ENCODE measurements at regions not wholly inside any gene's neighbourhood (a gene's known extent, or its start where the extent isn't known, plus 50 kb on each side); places are given as distances from the start of the nearest gene placed in this dataset.

GRCh38 chr13:30845297-30846214 lies 60.5 kb upstream of the MEDAG start:
- no peak for DNase-seq

- DNase-seq, result no peak
Measured at GRCh38 chr13:30846311-30846710, 59.8 kb upstream of the MEDAG start.

GRCh38 chr13:30846866-30847265 lies 59.2 kb upstream of the MEDAG start:
- no peak for DNase-seq

- DNase-seq, result no peak
Measured at GRCh38 chr13:30847650-30848307, 58.3 kb upstream of the MEDAG start.

GRCh38 chr13:30848332-30849027 lies 57.6 kb upstream of the MEDAG start:
- no peak for DNase-seq

- DNase-seq, result no peak
Measured at GRCh38 chr13:30849611-30850010, 56.5 kb upstream of the MEDAG start.

- no peak for DNase-seq
Measured at GRCh38 chr13:30850204-30850866, 55.7 kb upstream of the MEDAG start.

- DNase-seq, result no peak
Measured at GRCh38 chr13:30850867-30851211, 55.2 kb upstream of the MEDAG start.

GRCh38 chr13:30851697-30852096 lies 54.4 kb upstream of the MEDAG start:
- no peak for DNase-seq

GRCh38 chr13:30855569-30855968 lies 50.5 kb upstream of the MEDAG start:
- no peak for DNase-seq

- no peak for DNase-seq
Measured at GRCh38 chr13:30856005-30856790, 49.9 kb upstream of the MEDAG start.

All from GF-D8 (cell line).